HG03439 (cell line): ENCODE measurements at regions not wholly inside any gene's neighbourhood (a gene's known extent, or its start where the extent isn't known, plus 50 kb on each side); places are given as distances from the start of the nearest gene placed in this dataset.
"Not testable (repeated sequence)": the region's sequence is repeated elsewhere in the genome, so short reads cannot be mapped to it uniquely, and the experiment has no call there.

Experiments used
- ATAC-seq: cut with Tn5 transposase; IDR thresholded peaks from one replicate; pipeline ENCODE4 v1.9.1; 2021; ENCODE audit warnings: mild to moderate bottlenecking, moderate library complexity; ENCODE audit not compliant: unreplicated experiment

- ATAC-seq, result no peak
Measured at GRCh38 chrX:46235778-46236177, 309.4 kb downstream of the ZNF674 start.

- ATAC-seq, result no peak
Measured at GRCh38 chrX:46234775-46235174, 310.4 kb downstream of the ZNF674 start.

GRCh38 chrX:46228389-46228788 is 316.8 kb downstream of the ZNF674 start:
- ATAC-seq, result no peak

GRCh38 chrX:46226422-46226821 is 318.8 kb downstream of the ZNF674 start:
- ATAC-seq, result no peak

- ATAC-seq, result not testable (repeated sequence)
Measured at GRCh38 chrX:46223499-46223898, 321.7 kb downstream of the ZNF674 start.

GRCh38 chrX:46220822-46221221 is 324.4 kb downstream of the ZNF674 start:
- ATAC-seq, result no peak

GRCh38 chrX:46218373-46218772 is 326.8 kb downstream of the ZNF674 start:
- ATAC-seq, result no peak

GRCh38 chrX:46216406-46216805 is 328.8 kb downstream of the ZNF674 start:
- no peak for ATAC-seq

- ATAC-seq, result no peak
Measured at GRCh38 chrX:46211079-46211478, 334.1 kb downstream of the ZNF674 start.

GRCh38 chrX:46209768-46210167 is 335.5 kb downstream of the ZNF674 start:
- ATAC-seq, result no peak

- no peak for ATAC-seq
Measured at GRCh38 chrX:46209037-46209436, 336.2 kb downstream of the ZNF674 start.

- no peak for ATAC-seq
Measured at GRCh38 chrX:46208225-46208854, 336.9 kb downstream of the ZNF674 start.

- ATAC-seq, result no peak
Measured at GRCh38 chrX:46204721-46205422, 340.3 kb downstream of the ZNF674 start.

- no peak for ATAC-seq
Measured at GRCh38 chrX:46202733-46203514, 342.3 kb downstream of the ZNF674 start.

GRCh38 chrX:46200413-46200812 is 344.8 kb downstream of the ZNF674 start:
- ATAC-seq, result no peak

- ATAC-seq, result no peak
Measured at GRCh38 chrX:46198858-46199257, 346.4 kb downstream of the ZNF674 start.

GRCh38 chrX:46186811-46187106 is 358.5 kb downstream of the ZNF674 start:
- not testable (repeated sequence) for ATAC-seq

GRCh38 chrX:46185923-46186810 is 359.1 kb downstream of the ZNF674 start:
- ATAC-seq, result no peak

- no peak for ATAC-seq
Measured at GRCh38 chrX:46184749-46185148, 360.5 kb downstream of the ZNF674 start.

- peak; percentile 99 for ATAC-seq
Measured at GRCh38 chrX:46180258-46180687, 364.9 kb downstream of the ZNF674 start.

- ATAC-seq, result no peak
Measured at GRCh38 chrX:46179748-46180147, 365.5 kb downstream of the ZNF674 start.
